Esophagus muscularis mucosa (tissue), 4 donors: ENCODE measurements at regions not wholly inside any gene's neighbourhood (a gene's known extent, or its start where the extent isn't known, plus 50 kb on each side); places are given as distances from the start of the nearest gene placed in this dataset.
A peak's percentile ranks its signal among the peaks of the same experiment; 100 is the strongest.
"Not testable (repeated sequence)": the region's sequence is repeated elsewhere in the genome, so short reads cannot be mapped to it uniquely, and the experiment has no call there.

Source experiments
- DNase-seq: peaks from one replicate; pipeline ENCODE4 v3.0.0-alpha.2; 2017; ENCODE audit errors: extremely low spot score
- H3K27ac ChIP-seq, 4 donors: fragments of 200-600 bp; sonication (generic); replicated peaks in 1 of 4; 1 replicate in 3 of 4; 2 replicates in 1 of 4; pipeline ENCODE4 v1.5.1; 2016 to 2019; ENCODE audit warnings: mild to moderate bottlenecking in 1 of 4
- H3K27me3 ChIP-seq, 4 donors: fragments of 200-600 bp; sonication (generic); one replicate each; pipeline versions ENCODE4 v1.5.1 to v1.6.0; 2016 to 2019
- H3K36me3 ChIP-seq, 4 donors: fragments of 200-600 bp; sonication (generic); one replicate each; pipeline ENCODE4 v1.5.1; 2016 to 2019
- H3K4me1 ChIP-seq, 4 donors: fragments of 200-600 bp; sonication (generic); one replicate each; pipeline ENCODE4 v1.5.1; 2016 to 2019
- H3K4me3 ChIP-seq, 4 donors: fragments of 200-600 bp; sonication (generic); 1 replicate in 2 of 4; 2 replicates in 2 of 4; pipeline ENCODE4 v1.5.1; 2016 to 2019; ENCODE audit warnings: mild to moderate bottlenecking in 4 of 4, moderate library complexity in 1 of 4
- H3K9me3 ChIP-seq, 4 donors: fragments of 200-600 bp; sonication (generic); 1 replicate in 3 of 4; 2 replicates in 1 of 4; pipeline ENCODE4 v1.5.1; 2016 to 2019
- CTCF ChIP-seq, 3 experiments: fragments of 200-600 bp in 2 of 3; fragments of 450-650 bp in 1 of 3; sonication (generic) in 2 of 3; IDR thresholded peaks; one replicate each; pipeline ENCODE4 v1.5.1; 2017 to 2019; ENCODE audit warnings: antibody characterized with exemption in 3 of 3, mild to moderate bottlenecking in 2 of 3, moderate library complexity in 1 of 3
- EP300 ChIP-seq: sonication (generic); formaldehyde crosslinking; IDR thresholded peaks from one replicate; pipeline ENCODE4 v1.6.1; 2017; ENCODE audit warnings: antibody characterized with exemption
- POLR2A ChIP-seq: fragments of 450-650 bp; IDR thresholded peaks from one replicate; pipeline ENCODE4 v1.6.1; 2017; ENCODE audit warnings: antibody characterized with exemption, moderate library complexity, mild to moderate bottlenecking, low read depth
- POLR2AphosphoS5 ChIP-seq, 2 donors: sonication (generic); formaldehyde crosslinking; IDR thresholded peaks; one replicate each; pipeline ENCODE4 v1.6.1; 2017; ENCODE audit warnings: antibody characterized with exemption in 2 of 2
- WGBS: methylation state at CpG from one replicate; pipeline ENCODE4 v1.1.5; 2018; 5-methylcytosine and 5-hydroxymethylcytosine counted together
- intact Hi-C: fragments of 100-400 bp; cut with DNase I; formaldehyde crosslinking; loops from one replicate; pipeline ENCODE4 v1.15.1; 2023

- Histone ChIP-seq H3K36me3 (peaks cover 0 to 12% (median 4%) of the 10 kb centered on the region in 4 donors), H3K4me1 (no peaks in the 10 kb centered on the region), H3K4me3 (no peak overlapping the region), H3K27me3 (no peaks in the 10 kb centered on the region), H3K27ac (no peak overlapping the region), H3K9me3 (no peaks in the 10 kb centered on the region)
- intact Hi-C loops: no loop called here
- 81% methylated on average over 5 of the region's 5 CpGs for WGBS
- DNase-seq: no peak
- peak in 2 of 3 experiments; percentile 11 to 31 for TF ChIP-seq CTCF (IDR thresholded peaks at IDR 0.05)
- TF ChIP-seq EP300: no peak
Measured at GRCh38 chr6:159633196-159633595, 59.8 kb downstream of the SOD2 start.

GRCh38 chr6:159631886-159632285, 61.2 kb downstream of the SOD2 start:
- Histone ChIP-seq H3K36me3 (peaks cover 0 to 12% (median 4%) of the 10 kb centered on the region in 4 donors), H3K4me3 (no peak overlapping the region), H3K9me3 (no peaks in the 10 kb centered on the region), H3K4me1 (no peaks in the 10 kb centered on the region), H3K27me3 (no peaks in the 10 kb centered on the region), H3K27ac (no peak overlapping the region)
- intact Hi-C loops: no loop called here
- WGBS: 96% methylated on average over 5 of the region's 5 CpGs
- no peak for TF ChIP-seq POLR2A
- TF ChIP-seq EP300: no peak
- TF ChIP-seq CTCF (IDR thresholded peaks at IDR 0.05): no peak
- no peak for TF ChIP-seq POLR2AphosphoS5 (IDR thresholded peaks at IDR 0.05)
- no peak for DNase-seq

GRCh38 chr6:159627939-159628338, 65.1 kb downstream of the SOD2 start:
- TF ChIP-seq POLR2A: no peak
- no peak for TF ChIP-seq CTCF (IDR thresholded peaks at IDR 0.05)
- TF ChIP-seq POLR2AphosphoS5 (IDR thresholded peaks at IDR 0.05): no peak
- no peak for TF ChIP-seq EP300
- intact Hi-C loops: no loop called here
- WGBS: 84% methylated on average over 2 of the region's 2 CpGs
- no peak overlapping the region for H3K4me3 ChIP-seq
- H3K27ac ChIP-seq: no peak overlapping the region
- H3K27me3 ChIP-seq: no peaks in the 10 kb centered on the region
- no peaks in the 10 kb centered on the region for H3K4me1 ChIP-seq
- H3K36me3 ChIP-seq: peaks cover 0 to 12% (median 4%) of the 10 kb centered on the region in 4 donors
- peak; percentile 34 for DNase-seq
- H3K9me3 ChIP-seq: no peaks in the 10 kb centered on the region

- H3K27ac ChIP-seq, H3K36me3 ChIP-seq, H3K9me3 ChIP-seq, H3K27me3 ChIP-seq, intact Hi-C loops, H3K4me1 ChIP-seq, H3K4me3 ChIP-seq: not testable (repeated sequence)
- 96% methylated on average over 5 of the region's 5 CpGs for WGBS
- DNase-seq: peak; percentile 62
Measured at GRCh38 chr6:159626506-159626905, 66.5 kb downstream of the SOD2 start.

- Histone ChIP-seq H3K9me3 (peaks cover 0 to 3% (median 0%) of the 10 kb centered on the region in 4 donors), H3K27ac (no peak overlapping the region), H3K36me3 (no peaks in the 10 kb centered on the region), H3K4me1 (peaks cover 0 to 15% (median 10%) of the 10 kb centered on the region in 4 donors), H3K4me3 (no peak overlapping the region), H3K27me3 (no peaks in the 10 kb centered on the region)
- intact Hi-C loops: no loop called here
- no peak for TF ChIP-seq POLR2AphosphoS5 (IDR thresholded peaks at IDR 0.05)
- TF ChIP-seq EP300: no peak
- no peak for TF ChIP-seq POLR2A
- TF ChIP-seq CTCF (IDR thresholded peaks at IDR 0.05): no peak
- WGBS: 96% methylated on average over 5 of the region's 5 CpGs
- peak; percentile 3 for DNase-seq
Measured at GRCh38 chr6:159623156-159623555, 69.9 kb downstream of the SOD2 start.
